Right lobe of liver (tissue), 6 donors: ENCODE measurements at regions not wholly inside any gene's neighbourhood (a gene's known extent, or its start where the extent isn't known, plus 50 kb on each side); places are given as distances from the start of the nearest gene placed in this dataset.

Experiments used
- ATAC-seq, 4 donors: fragments of 200-7000 bp; cut with Tn5 transposase; one replicate each; pipeline ENCODE4 v1.9.1; 2020; ENCODE audit warnings: mild to moderate bottlenecking in 4 of 4, moderate library complexity in 4 of 4
- DNase-seq, 3 donors: peaks; one replicate each; pipeline ENCODE4 v3.0.0-alpha.2; 2020
- H3K27ac ChIP-seq, 3 donors: fragments of 200-600 bp; one replicate each; pipeline ENCODE4 v1.8.0; 2022
- H3K27me3 ChIP-seq, 2 donors: fragments of 200-600 bp; one replicate each; pipeline ENCODE4 v1.8.0; 2022
- H3K36me3 ChIP-seq, 4 donors: fragments of 200-600 bp; sonication (generic) in 1 of 4; one replicate each; pipeline versions ENCODE4 v1.5.1 to v1.8.0; 2017 to 2022; ENCODE audit warnings: control low read depth in 1 of 4
- H3K4me1 ChIP-seq, 4 donors: fragments of 200-600 bp; sonication (generic) in 1 of 4; one replicate each; pipeline versions ENCODE4 v1.5.1 to v1.8.0; 2017 to 2022; ENCODE audit warnings: control low read depth in 1 of 4
- H3K4me3 ChIP-seq, 3 donors: fragments of 200-600 bp; one replicate each; pipeline ENCODE4 v1.8.0; 2022
- H3K9me3 ChIP-seq, 4 donors: fragments of 200-600 bp; sonication (generic) in 1 of 4; one replicate each; pipeline versions ENCODE4 v1.5.1 to v1.8.0; 2017 to 2022; ENCODE audit warnings: control low read depth in 1 of 4
- CTCF ChIP-seq, 4 donors: fragments of 200-600 bp in 3 of 4; fragments of 450-650 bp in 1 of 4; IDR thresholded peaks; one replicate each; pipeline versions ENCODE4 v1.5.1 to v1.8.0; 2016 to 2022; ENCODE audit warnings: antibody characterized with exemption in 4 of 4, mild to moderate bottlenecking in 2 of 4
- POLR2A ChIP-seq: fragments of 450-650 bp; IDR thresholded peaks from one replicate; pipeline ENCODE4 v1.6.1; 2017; ENCODE audit warnings: antibody characterized with exemption, mild to moderate bottlenecking
- WGBS: methylation state at CpG from one replicate; pipeline ENCODE4 v1.1.6; 2018; ENCODE audit warnings: low coverage, low lambda C conversion rate; ENCODE audit not compliant: insufficient coverage; ENCODE audit errors: missing lambda C conversion rate; 5-methylcytosine and 5-hydroxymethylcytosine counted together
- intact Hi-C, 2 donors: fragments of 100-400 bp; cut with DNase I; formaldehyde crosslinking; loops; one replicate each; pipeline versions ENCODE4 v1.11.2 to v1.14.1; 2022
- donor health status: DM: no; HTN: yes; CAD: no.
- donor health status: DM: no; HTN: no; CAD: no.
- donor health status: DM: no; HTN: no; CAD: no.
- donor health status: DM: no; HTN: yes; CAD: no.
- donor health status: DM: no; HTN: yes; CAD: no.

- ATAC-seq, result no peak
- no peaks in the 10 kb centered on the region for H3K27me3 ChIP-seq
- DNase-seq, result no peak
Observed at GRCh38 chr20:51082988-51083387, 60.1 kb upstream of the KCNG1 start.

GRCh38 chr20:51080516-51080915 lies 57.6 kb upstream of the KCNG1 start:
- Histone ChIP-seq H3K27me3 (no peaks in the 10 kb centered on the region), H3K4me3 (no peak overlapping the region), H3K27ac (no peak overlapping the region), H3K36me3 (no peaks in the 10 kb centered on the region), H3K4me1 (no peaks in the 10 kb centered on the region), H3K9me3 (no peaks in the 10 kb centered on the region)
- no peak for TF ChIP-seq CTCF (IDR thresholded peaks at IDR 0.05)
- no peak for TF ChIP-seq POLR2A
- 38% methylated on average over 3 of the region's 3 CpGs for WGBS
- ATAC-seq, result no peak
- DNase-seq, result no peak
- intact Hi-C loops, result no loop called here

More at GRCh38 chr20:51082988-51083387, 60.1 kb upstream of the KCNG1 start:
- no peak overlapping the region for H3K27ac ChIP-seq
- H3K36me3 ChIP-seq, result no peaks in the 10 kb centered on the region
- no peaks in the 10 kb centered on the region for H3K4me1 ChIP-seq
- no peaks in the 10 kb centered on the region for H3K9me3 ChIP-seq
- 86% methylated on average over 2 of the region's 3 CpGs for WGBS
- intact Hi-C loops, result no loop called here
- TF ChIP-seq POLR2A (no peak), CTCF (IDR thresholded peaks at IDR 0.05) (no peak)
- no peak overlapping the region for H3K4me3 ChIP-seq

GRCh38 chr20:51079488-51079887 lies 56.6 kb upstream of the KCNG1 start:
- Histone ChIP-seq H3K27ac (no peak overlapping the region), H3K36me3 (no peaks in the 10 kb centered on the region), H3K9me3 (no peaks in the 10 kb centered on the region), H3K4me3 (no peak overlapping the region), H3K4me1 (no peaks in the 10 kb centered on the region), H3K27me3 (no peaks in the 10 kb centered on the region)
- WGBS, result 71% methylated on average over 2 of the region's 2 CpGs
- TF ChIP-seq CTCF (IDR thresholded peaks at IDR 0.05), result no peak
- TF ChIP-seq POLR2A, result no peak
- no peak for DNase-seq
- intact Hi-C loops, result no loop called here
- no peak for ATAC-seq

GRCh38 chr20:51077686-51078060 lies 54.8 kb upstream of the KCNG1 start:
- 26% methylated on average over 8 of the region's 8 CpGs for WGBS
- no peaks in the 10 kb centered on the region for H3K36me3 ChIP-seq
- no peak overlapping the region for H3K4me3 ChIP-seq
- no peaks in the 10 kb centered on the region for H3K9me3 ChIP-seq
- H3K27ac ChIP-seq, result no peak overlapping the region
- ATAC-seq (no peak), DNase-seq (no peak)
- intact Hi-C loops, result no loop called here
- no peaks in the 10 kb centered on the region for H3K4me1 ChIP-seq
- H3K27me3 ChIP-seq, result no peaks in the 10 kb centered on the region
- TF ChIP-seq CTCF (IDR thresholded peaks at IDR 0.05), result no peak
- TF ChIP-seq POLR2A, result no peak
